ENCODE measurements at regions not wholly inside any gene's neighbourhood (a gene's known extent, or its start where the extent isn't known, plus 50 kb on each side); places are given as distances from the start of the nearest gene placed in this dataset.

- no peak overlapping the region for H3K27ac ChIP-seq
- TF ChIP-seq CTCF (conservative IDR thresholded peaks at IDR 0.05) = no peak
Observed at GRCh38 chr4:123696687-123697086, 300.1 kb downstream of the SPRY1 start.

GRCh38 chr4:123698556-123698955 is 302.0 kb downstream of the SPRY1 start:
- no peak for TF ChIP-seq CTCF (conservative IDR thresholded peaks at IDR 0.05)
- H3K27ac ChIP-seq = no peak overlapping the region

GRCh38 chr4:123699880-123700771 is 303.5 kb downstream of the SPRY1 start:
- no peak for TF ChIP-seq CTCF (conservative IDR thresholded peaks at IDR 0.05)

GRCh38 chr4:123701131-123701575 is 304.6 kb downstream of the SPRY1 start:
- no peak for TF ChIP-seq CTCF (conservative IDR thresholded peaks at IDR 0.05)
- H3K27ac ChIP-seq = no peak overlapping the region

More at GRCh38 chr4:123699880-123700771, 303.5 kb downstream of the SPRY1 start:
- H3K27ac ChIP-seq = no peak overlapping the region

GRCh38 chr4:123705419-123705818 is 308.8 kb downstream of the SPRY1 start:
- TF ChIP-seq CTCF (conservative IDR thresholded peaks at IDR 0.05) = no peak
- no peak overlapping the region for H3K27ac ChIP-seq

- TF ChIP-seq CTCF (conservative IDR thresholded peaks at IDR 0.05) = no peak
- H3K27ac ChIP-seq = no peak overlapping the region
Observed at GRCh38 chr4:123706973-123707372, 310.4 kb downstream of the SPRY1 start.

- TF ChIP-seq CTCF (conservative IDR thresholded peaks at IDR 0.05) = no peak
- no peak overlapping the region for H3K27ac ChIP-seq
Observed at GRCh38 chr4:123708902-123709301, 312.3 kb downstream of the SPRY1 start.
